H1 (cell line): ENCODE measurements at regions not wholly inside any gene's neighbourhood (a gene's known extent, or its start where the extent isn't known, plus 50 kb on each side); places are given as distances from the start of the nearest gene placed in this dataset.

Source experiments
- CTCF ChIA-PET: fragments of 300-600 bp; sonication (Branson Sonifier 250); formaldehyde crosslinking; loops from one replicate; lab custom pipeline; 2021; ENCODE audit not compliant: partially characterized antibody; lab: Charles Lee
- POLR2A ChIA-PET: fragments of 300-600 bp; sonication (Branson Sonifier 250); formaldehyde crosslinking; loops from one replicate; lab custom pipeline; 2021; ENCODE audit warnings: inconsistent platforms; ENCODE audit not compliant: partially characterized antibody; lab: Charles Lee
- DNase-seq, 2 experiments: peaks; one replicate each; pipeline versions ENCODE4 v3.0.0 to v3.0.0-alpha.2; 2010 to 2022; ENCODE audit warnings: low spot score in 2 of 2, low read depth in 1 of 2, mixed read lengths in 1 of 2
- FAIRE-seq: peaks from 2 replicates; lab custom pipeline; 2011; peaks lifted over from hg19 to GRCh38; lab: Jason Lieb, UNC
- H2AFZ ChIP-seq: 2 replicates; pipeline ENCODE4 v1.8.1; 2012; ENCODE audit warnings: low read length, inconsistent platforms
- H2AK5ac ChIP-seq: 2 replicates; pipeline ENCODE4 v1.6.1; 2013; ENCODE audit warnings: low read depth, low read length
- H2BK120ac ChIP-seq: replicated peaks from 2 replicates; pipeline ENCODE3; 2013; ENCODE audit warnings: low read depth, low read length, inconsistent platforms
- H2BK12ac ChIP-seq: 2 replicates; pipeline ENCODE4 v1.6.1; 2013; ENCODE audit warnings: low read depth, low read length
- H2BK15ac ChIP-seq: 2 replicates; pipeline ENCODE4 v1.6.1; 2013; ENCODE audit warnings: low read length
- H2BK20ac ChIP-seq: 2 replicates; pipeline ENCODE4 v1.6.1; 2013; ENCODE audit warnings: low read length
- H2BK5ac ChIP-seq: 2 replicates; pipeline ENCODE4 v1.6.1; 2013; ENCODE audit warnings: low read depth, low read length
- H3K14ac ChIP-seq: 2 replicates; pipeline ENCODE4 v1.6.1; 2013; ENCODE audit warnings: inconsistent platforms; ENCODE audit not compliant: insufficient read length
- H3K18ac ChIP-seq: 2 replicates; pipeline ENCODE4 v1.6.1; 2013; ENCODE audit warnings: low read length; ENCODE audit errors: extremely low read depth
- H3K23ac ChIP-seq: 2 replicates; pipeline ENCODE4 v1.6.1; 2013; ENCODE audit warnings: inconsistent platforms; ENCODE audit not compliant: insufficient read length
- H3K23me2 ChIP-seq: 2 replicates; pipeline ENCODE4 v1.6.1; 2013; ENCODE audit warnings: low read depth, low read length
- H3K27ac ChIP-seq: 2 replicates; pipeline ENCODE4 v1.6.1; 2011; ENCODE audit warnings: low read depth, low read length, inconsistent platforms
- H3K27me3 ChIP-seq, 4 experiments: replicated peaks in 1 of 4; 1 replicate in 1 of 4; 2 replicates in 3 of 4; pipeline versions ENCODE4 v1.6.1 to v1.8.1; 2011 to 2013; ENCODE audit warnings: low read length in 3 of 4, mild to moderate bottlenecking in 3 of 4, inconsistent platforms in 2 of 4, mixed read lengths in 2 of 4, moderate library complexity in 1 of 4; ENCODE audit not compliant: control insufficient read depth in 3 of 4, insufficient read depth in 3 of 4; ENCODE audit errors: extremely low read depth in 1 of 4
- H3K36me3 ChIP-seq, 4 experiments: 2 replicates each; pipeline versions ENCODE4 v1.6.1 to v1.8.1; 2011 to 2013; ENCODE audit warnings: mild to moderate bottlenecking in 4 of 4, low read length in 3 of 4, moderate library complexity in 2 of 4, control low read depth in 1 of 4, inconsistent platforms in 1 of 4; ENCODE audit not compliant: insufficient read depth in 4 of 4, control insufficient read depth in 2 of 4
- H3K4ac ChIP-seq: replicated peaks from 2 replicates; pipeline ENCODE3; 2013; ENCODE audit warnings: low read length, low read depth, mixed read lengths, inconsistent platforms; ENCODE audit not compliant: insufficient read length
- H3K4me1 ChIP-seq, 4 experiments: replicated peaks in 1 of 4; 1 replicate in 1 of 4; 2 replicates in 3 of 4; pipeline versions ENCODE4 v1.6.1 to v1.8.1; 2011 to 2013; ENCODE audit warnings: low read length in 3 of 4, inconsistent platforms in 2 of 4, mixed read lengths in 1 of 4; ENCODE audit not compliant: insufficient read depth in 4 of 4, control insufficient read depth in 3 of 4
- H3K4me2 ChIP-seq, 2 experiments: 2 replicates each; pipeline versions ENCODE4 v1.6.1 to v1.8.1; 2011 to 2013; ENCODE audit warnings: low read depth in 2 of 2, low read length in 2 of 2, control low read depth in 1 of 2, inconsistent platforms in 1 of 2, mild to moderate bottlenecking in 1 of 2; ENCODE audit not compliant: insufficient read depth in 1 of 2
- H3K4me3 ChIP-seq, 4 experiments: fragments of 200-600, 300-600 bp in 1 of 4; sonication (generic), shearing (Covaris generic), sonication (Bioruptor Twin) in 1 of 4; 2 replicates each; pipeline versions ENCODE4 v1.5.1 to v1.8.1; 2011 to 2016; ENCODE audit warnings: low read length in 4 of 4, low read depth in 3 of 4, control low read depth in 2 of 4, inconsistent platforms in 2 of 4, mild to moderate bottlenecking in 2 of 4, mixed read lengths in 1 of 4, moderate library complexity in 1 of 4; ENCODE audit not compliant: insufficient read depth in 2 of 4; ENCODE audit errors: extremely low read depth in 1 of 4
- H3K56ac ChIP-seq: replicated peaks from 2 replicates; pipeline ENCODE3; 2013; ENCODE audit warnings: low read depth, mild to moderate bottlenecking, mixed read lengths, low read length, inconsistent platforms; ENCODE audit not compliant: insufficient read length
- H3K79me1 ChIP-seq: 2 replicates; pipeline ENCODE4 v1.6.1; 2013; ENCODE audit warnings: low read depth, low read length, control low read depth
- H3K79me2 ChIP-seq, 2 experiments: 2 replicates each; pipeline versions ENCODE4 v1.6.1 to v1.8.1; 2012 to 2013; ENCODE audit warnings: low read length in 2 of 2, mild to moderate bottlenecking in 2 of 2, inconsistent platforms in 1 of 2; ENCODE audit not compliant: insufficient read depth in 2 of 2, control insufficient read depth in 1 of 2
- H3K9ac ChIP-seq, 4 experiments: replicated peaks in 1 of 4; 1 replicate in 1 of 4; 2 replicates in 3 of 4; pipeline versions ENCODE4 v1.6.1 to v1.8.1; 2011 to 2013; ENCODE audit warnings: low read depth in 3 of 4, low read length in 3 of 4, control low read depth in 2 of 4, mild to moderate bottlenecking in 2 of 4, moderate library complexity in 2 of 4, inconsistent platforms in 1 of 4; ENCODE audit errors: extremely low read depth in 1 of 4
- H3K9me3 ChIP-seq, 2 experiments: 2 replicates each; pipeline versions ENCODE4 v1.6.1 to v1.8.1; 2012 to 2013; ENCODE audit warnings: mild to moderate bottlenecking in 2 of 2, moderate library complexity in 2 of 2, control low read depth in 1 of 2, inconsistent platforms in 1 of 2, low read depth in 1 of 2, low read length in 1 of 2, mixed read lengths in 1 of 2; ENCODE audit not compliant: insufficient read depth in 2 of 2
- H4K20me1 ChIP-seq, 2 experiments: replicated peaks in 1 of 2; 2 replicates each; pipeline versions ENCODE3 to v1.8.1; 2011 to 2013; ENCODE audit warnings: inconsistent platforms in 2 of 2, low read length in 2 of 2, mild to moderate bottlenecking in 1 of 2; ENCODE audit not compliant: insufficient read depth in 2 of 2, control insufficient read depth in 1 of 2
- H4K5ac ChIP-seq: 2 replicates; pipeline ENCODE4 v1.6.1; 2013; ENCODE audit warnings: low read length, low read depth, mixed read lengths, inconsistent platforms; ENCODE audit not compliant: insufficient read length
- H4K8ac ChIP-seq: 2 replicates; pipeline ENCODE4 v1.8.0; 2013; ENCODE audit warnings: mild to moderate bottlenecking, moderate library complexity, low read length, inconsistent platforms; ENCODE audit not compliant: insufficient read depth; ENCODE audit errors: extremely low read depth
- H4K91ac ChIP-seq: replicated peaks from 2 replicates; pipeline ENCODE3; 2013; ENCODE audit warnings: low read length, mixed read lengths, inconsistent platforms; ENCODE audit not compliant: insufficient read length
- BACH1 ChIP-seq: IDR thresholded peaks from 2 replicates; pipeline ENCODE4 v1.6.1; 2012; ENCODE audit warnings: low read length, improper control_type of control experiment
- BCL11A ChIP-seq, 2 experiments: IDR thresholded peaks; one replicate each; pipeline ENCODE4 v1.6.1; 2011; ENCODE audit warnings: low read depth in 2 of 2, low read length in 2 of 2, mild to moderate bottlenecking in 2 of 2
- CEBPB ChIP-seq: IDR thresholded peaks from 2 replicates; pipeline ENCODE4 v1.6.1; 2012; ENCODE audit warnings: low read depth, low read length
- FOSL1 ChIP-seq: IDR thresholded peaks from 2 replicates; pipeline ENCODE4 v1.6.1; 2011; ENCODE audit warnings: mild to moderate bottlenecking, low read depth, low read length, moderate library complexity; ENCODE audit not compliant: insufficient read depth
- GTF2F1 ChIP-seq: IDR thresholded peaks from 2 replicates; pipeline ENCODE4 v1.6.1; 2012; ENCODE audit warnings: low read depth, low read length, improper control_type of control experiment, borderline replicate concordance
- JUN ChIP-seq: IDR thresholded peaks from 2 replicates; pipeline ENCODE4 v1.6.1; 2011; ENCODE audit warnings: low read depth, mild to moderate bottlenecking, improper control_type of control experiment, low read length
- POLR2A ChIP-seq, 2 experiments: IDR thresholded peaks; 1 replicate in 1 of 2; 2 replicates in 1 of 2; pipeline ENCODE4 v1.6.1; 2011; ENCODE audit warnings: low read depth in 2 of 2, low read length in 2 of 2, mild to moderate bottlenecking in 2 of 2; ENCODE audit errors: control extremely low read depth in 1 of 2
- POLR2AphosphoS5 ChIP-seq: IDR thresholded peaks from 2 replicates; pipeline ENCODE4 v1.6.1; 2011; ENCODE audit warnings: low read depth, low read length
- RNF2 ChIP-seq: fragments of 200-900, 300-1000 bp; sonication (generic); IDR thresholded peaks from 2 replicates; pipeline ENCODE4 v1.7.1; 2016; ENCODE audit warnings: borderline replicate concordance, low read depth, mild to moderate bottlenecking, antibody characterized with exemption, low read length; ENCODE audit not compliant: poor library complexity, severe bottlenecking; ENCODE audit errors: missing control alignments
- SIX5 ChIP-seq: IDR thresholded peaks from 2 replicates; pipeline ENCODE4 v1.6.1; 2011; ENCODE audit warnings: mild to moderate bottlenecking, low read depth, low read length
- SP2 ChIP-seq: IDR thresholded peaks from 2 replicates; pipeline ENCODE4 v1.6.1; 2012; ENCODE audit warnings: mild to moderate bottlenecking, low read length, inconsistent platforms
- SP4 ChIP-seq: IDR thresholded peaks from 2 replicates; pipeline ENCODE4 v1.6.1; 2012; ENCODE audit warnings: low read length, inconsistent platforms
- TAF7 ChIP-seq: optimal IDR thresholded peaks from 2 replicates; pipeline ENCODE3; 2011; ENCODE audit warnings: low read depth, mild to moderate bottlenecking, inconsistent platforms, low read length, moderate library complexity, borderline replicate concordance
- TEAD4 ChIP-seq: IDR thresholded peaks from 2 replicates; pipeline ENCODE4 v1.6.1; 2012; ENCODE audit warnings: low read depth, low read length, inconsistent platforms, mixed read lengths
- ZNF274 ChIP-seq: IDR thresholded peaks from 2 replicates; pipeline ENCODE4 v1.7.0; 2012; ENCODE audit warnings: low read length, borderline replicate concordance; ENCODE audit errors: extremely low read depth
- WGBS, 2 experiments: shearing (Covaris generic) in 1 of 2; methylation state at CpG; one replicate each; pipeline versions ENCODE4 v1.1.6 to v1.1.7; 2013 to 2015; ENCODE audit warnings: low lambda C conversion rate in 2 of 2, mixed read lengths in 2 of 2, inconsistent platforms in 1 of 2, low coverage in 1 of 2, missing lambda C conversion rate in 1 of 2; ENCODE audit not compliant: insufficient replicate concordance in 2 of 2, insufficient coverage in 1 of 2, insufficient read length in 1 of 2; ENCODE audit errors: extremely low coverage in 1 of 2, missing lambda C conversion rate in 1 of 2; 5-methylcytosine and 5-hydroxymethylcytosine counted together

GRCh38 chr14:28280997-28281598 is 485.5 kb upstream of the FOXG1 start:
- no peak overlapping the region for H3K56ac ChIP-seq
- TF ChIP-seq TAF7 (no peak), POLR2A (IDR thresholded peaks at IDR 0.05; ENCODE audit: control extremely low read depth in 1 of 2, low read depth in 2 of 2, low read length in 2 of 2) (no peak), RNF2 (no peak), SP2 (no peak), SIX5 (no peak), ZNF274 (no peak), BCL11A (IDR thresholded peaks at IDR 0.05; ENCODE audit: low read depth in 2 of 2, low read length in 2 of 2) (no peak), JUN (no peak), BACH1 (no peak), TEAD4 (no peak), SP4 (no peak), CEBPB (no peak), FOSL1 (no peak), GTF2F1 (no peak), POLR2AphosphoS5 (no peak)

More at GRCh38 chr14:28280997-28281598, 485.5 kb upstream of the FOXG1 start:
- Histone ChIP-seq H2BK12ac (no peak overlapping the region), H3K23me2 (no peaks in the 10 kb centered on the region; the same call in 1 of the 2 replicates), H3K18ac (no peak overlapping the region), H3K4me2 (no peak overlapping the region), H3K4ac (no peak overlapping the region), H3K23ac (no peak overlapping the region), H3K9me3 (no peaks in the 10 kb centered on the region), H2BK15ac (no peak overlapping the region), H3K14ac (no peak overlapping the region), H2AFZ (no peak overlapping the region), H2BK5ac (no peak overlapping the region), H4K91ac (no peak overlapping the region), H3K4me1 (no peaks in the 10 kb centered on the region), H3K9ac (no peak overlapping the region), H4K8ac (no peak overlapping the region), H2BK120ac (no peak overlapping the region), H3K4me3 (no peak overlapping the region), H2AK5ac (no peak overlapping the region), H3K36me3 (no peaks in the 10 kb centered on the region), H3K27me3 (no peaks in the 10 kb centered on the region), H3K79me1 (no peaks in the 10 kb centered on the region), H3K79me2 (no peaks in the 10 kb centered on the region), H4K5ac (no peak overlapping the region), H2BK20ac (no peak overlapping the region), H4K20me1 (no peaks in the 10 kb centered on the region), H3K27ac (no peak overlapping the region)
- CTCF ChIA-PET: interaction anchor here (2.0 to 3.0 kb wide), 2 partner anchors 10 to 15 kb away, joined by 5 to 11 read pairs; no protein-coding TSS in a partner anchor
- DNase-seq: no peak
- WGBS, 2 experiments: 98% methylated on average over 2 of the region's 2 CpGs; no CpG with 5 or more reads in 1 of the 2 experiments
- FAIRE-seq: no peak
- POLR2A ChIA-PET: no interaction called here
